NCI-H748 treated with DMSO at 0.1 percent for 48 hours (cell line): ENCODE measurements at regions not wholly inside any gene's neighbourhood (a gene's known extent, or its start where the extent isn't known, plus 50 kb on each side); places are given as distances from the start of the nearest gene placed in this dataset.
"Not testable (repeated sequence)": the region's sequence is repeated elsewhere in the genome, so short reads cannot be mapped to it uniquely, and the experiment has no call there.

ENCODE experiments used
- DNase-seq: peaks from one replicate; lab custom pipeline; 2025; lab: John Stamatoyannopoulos, UW

DNA sequence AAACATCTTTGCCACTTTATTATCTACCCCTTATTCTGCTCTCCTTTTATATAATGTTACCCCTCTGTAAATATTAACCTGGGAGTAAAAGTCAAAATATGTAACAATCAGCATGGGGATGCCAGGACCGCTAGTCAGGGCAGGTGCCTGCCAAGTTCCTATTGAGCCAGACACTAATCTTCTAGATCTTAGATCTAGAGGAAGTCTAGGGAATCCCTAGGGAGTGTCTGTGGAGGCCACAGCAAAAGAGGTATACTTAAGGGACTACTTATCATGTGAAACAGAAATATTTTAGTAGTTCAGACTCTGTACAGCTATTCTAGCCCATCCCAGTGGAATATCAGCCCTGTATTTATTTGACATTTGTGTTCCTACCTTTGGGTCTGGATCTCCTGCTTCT lies 600.8 kb upstream of the CDH2 start:
- no peak for DNase-seq

DNA sequence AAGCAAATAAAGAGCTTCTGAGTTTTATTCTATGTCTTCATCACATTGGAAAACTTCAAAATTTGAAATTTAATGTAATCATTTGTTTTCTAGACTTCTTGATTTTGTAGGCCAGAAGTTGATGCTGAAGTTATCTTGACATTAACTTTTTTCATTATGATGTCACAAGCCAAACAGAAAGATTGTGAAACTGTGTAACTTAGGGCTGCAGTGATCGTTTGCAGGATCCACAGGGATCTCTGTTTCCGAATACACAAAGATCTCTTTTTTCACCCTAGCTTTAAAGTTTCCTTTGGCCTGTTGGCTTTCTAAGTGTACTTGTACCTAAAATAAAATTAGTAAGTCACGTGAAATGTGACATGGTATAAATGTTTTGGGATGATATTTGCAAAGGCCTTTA lies 594.9 kb upstream of the CDH2 start:
- no peak for DNase-seq

GRCh38 chr18:28768791-28769768 lies 592.1 kb upstream of the CDH2 start:
- no peak for DNase-seq

GRCh38 chr18:28767727-28768211 lies 590.8 kb upstream of the CDH2 start:
- DNase-seq, result no peak

DNA sequence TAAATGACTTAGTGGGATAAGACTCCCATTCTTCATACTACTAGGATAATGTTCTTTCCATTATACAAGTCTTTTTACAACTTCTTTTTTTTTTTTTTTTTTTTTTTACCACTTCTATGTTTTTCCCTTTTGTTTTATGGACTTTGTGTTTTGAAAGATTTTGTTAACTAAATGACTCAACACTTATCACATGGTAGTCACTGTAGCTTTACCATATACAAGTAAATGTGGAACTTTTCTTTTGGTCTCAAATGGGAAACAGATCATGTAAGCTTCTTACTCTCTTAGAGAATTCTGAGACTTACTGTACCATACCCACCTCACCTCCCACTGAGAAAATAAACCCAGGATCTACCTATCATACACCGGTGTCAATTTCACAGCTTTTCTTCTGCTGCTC lies 590.3 kb upstream of the CDH2 start:
- no peak for DNase-seq

DNA sequence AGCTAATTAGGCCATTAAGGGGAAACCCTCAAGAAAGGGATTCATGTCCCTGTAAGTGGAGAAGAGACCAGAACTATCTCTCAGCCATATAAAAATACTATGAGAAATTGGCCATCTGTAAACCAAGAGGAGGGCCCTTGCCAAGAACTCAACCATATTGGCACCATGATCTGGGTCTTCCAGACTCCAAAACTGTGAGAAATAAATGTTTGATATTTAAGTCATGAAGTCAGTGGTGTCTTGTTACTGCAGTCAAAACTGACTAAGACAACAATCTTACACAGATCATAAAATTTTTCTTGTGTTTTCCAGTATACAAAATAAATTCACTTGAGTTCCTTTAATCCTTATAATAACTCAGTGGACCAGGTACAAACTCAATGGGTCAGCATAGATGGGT lies 589.8 kb upstream of the CDH2 start:
- DNase-seq, result no peak

DNA sequence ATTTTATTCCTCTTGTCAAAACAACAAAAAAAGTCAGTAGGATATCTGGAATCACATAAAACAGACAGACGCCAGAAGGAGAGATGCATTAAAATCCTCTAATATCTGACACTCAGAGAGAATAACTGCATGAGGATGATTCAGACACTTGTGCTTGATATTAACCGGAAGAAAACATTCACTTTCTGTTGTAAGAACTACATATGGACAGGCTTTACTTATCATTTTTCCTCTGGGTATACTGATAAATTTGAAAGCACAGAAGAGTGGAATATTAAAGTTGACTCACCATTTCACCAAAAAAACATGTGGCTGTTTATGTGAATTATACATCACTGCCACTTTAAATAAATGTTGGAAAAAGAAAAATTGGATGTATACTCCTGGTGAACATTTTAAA lies 589.1 kb upstream of the CDH2 start:
- no peak for DNase-seq

DNA sequence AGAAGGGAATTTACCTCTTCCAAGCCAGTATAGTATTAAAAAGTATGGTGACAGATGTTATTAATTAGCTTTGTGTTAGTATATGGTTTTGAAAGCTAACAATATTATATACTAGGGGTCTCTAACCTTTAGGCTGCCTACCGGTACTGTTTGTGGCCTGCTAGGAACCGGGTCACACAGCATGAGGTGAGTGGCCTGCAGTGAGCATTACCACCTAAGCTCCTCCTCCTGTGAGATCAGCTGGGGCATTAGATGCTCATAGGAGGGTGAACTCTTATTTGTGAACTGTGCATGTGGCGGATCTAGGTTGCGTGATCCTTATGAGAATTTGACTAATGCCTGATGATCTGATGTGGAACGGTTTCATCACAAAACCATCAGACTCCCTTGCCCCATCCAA lies 583.4 kb upstream of the CDH2 start:
- no peak for DNase-seq

DNA sequence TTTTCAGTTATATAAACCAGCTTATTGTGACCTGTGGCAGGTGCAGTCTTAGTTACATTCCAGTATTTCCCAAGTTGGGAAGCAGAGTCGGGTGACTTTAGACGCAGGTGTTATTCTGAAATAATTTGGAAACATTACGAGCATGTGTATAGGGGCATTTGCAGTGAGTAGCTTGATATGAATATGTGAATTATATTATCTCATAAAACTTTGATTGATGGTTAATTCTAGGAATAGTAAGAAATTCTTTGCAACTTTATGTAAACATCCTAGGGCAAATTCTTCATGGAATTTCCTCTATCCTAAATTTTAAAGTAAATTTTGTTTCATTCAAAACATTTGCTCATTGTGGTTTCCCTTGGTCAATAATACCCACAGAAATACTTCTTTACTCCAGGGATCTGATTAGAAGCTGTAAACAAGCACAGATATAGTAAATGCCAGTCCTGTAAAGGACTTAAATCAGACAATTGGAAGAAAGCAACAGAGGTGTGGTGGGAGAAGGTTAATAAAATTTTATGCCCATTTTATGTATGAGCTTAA lies 580.6 kb upstream of the CDH2 start:
- DNase-seq, result no peak

DNA sequence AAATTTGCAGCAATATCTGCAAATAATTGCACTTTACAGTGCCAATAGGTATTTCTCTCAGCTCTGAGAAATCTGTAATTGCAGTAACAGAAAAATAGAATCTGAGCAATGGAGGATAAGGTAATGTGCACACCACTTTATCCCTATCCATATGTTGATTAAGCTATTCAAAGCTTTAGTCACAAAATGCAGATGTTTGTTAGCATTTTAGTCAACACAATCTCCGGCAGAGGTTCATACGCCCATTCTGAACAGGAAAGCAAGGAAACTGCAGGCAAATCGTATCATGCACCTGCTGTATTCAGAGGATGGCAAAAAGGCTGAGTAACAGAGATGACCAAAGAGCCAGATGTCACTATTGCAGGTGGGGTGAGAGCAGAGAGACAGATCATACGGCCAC lies 566.2 kb upstream of the CDH2 start:
- DNase-seq, result no peak

DNA sequence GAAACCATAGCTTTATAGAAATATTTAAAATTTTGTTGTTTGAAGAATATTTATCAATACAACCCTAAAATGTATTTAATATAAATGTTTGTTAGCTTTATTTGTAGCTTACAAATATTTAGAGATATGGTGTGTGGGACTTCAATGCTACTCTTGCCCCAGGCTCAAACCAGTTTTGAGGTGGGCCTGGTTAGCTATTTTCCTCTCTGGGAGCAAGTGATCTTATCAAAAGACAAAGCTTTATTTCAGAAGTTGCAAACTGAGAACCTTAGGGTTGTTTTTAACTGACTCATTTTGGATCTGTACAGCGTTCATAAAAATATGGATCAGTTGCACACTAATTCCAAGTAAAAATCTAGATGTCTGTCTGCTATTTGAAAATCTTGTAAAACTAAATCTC lies 563.6 kb upstream of the CDH2 start:
- DNase-seq, result no peak

DNA sequence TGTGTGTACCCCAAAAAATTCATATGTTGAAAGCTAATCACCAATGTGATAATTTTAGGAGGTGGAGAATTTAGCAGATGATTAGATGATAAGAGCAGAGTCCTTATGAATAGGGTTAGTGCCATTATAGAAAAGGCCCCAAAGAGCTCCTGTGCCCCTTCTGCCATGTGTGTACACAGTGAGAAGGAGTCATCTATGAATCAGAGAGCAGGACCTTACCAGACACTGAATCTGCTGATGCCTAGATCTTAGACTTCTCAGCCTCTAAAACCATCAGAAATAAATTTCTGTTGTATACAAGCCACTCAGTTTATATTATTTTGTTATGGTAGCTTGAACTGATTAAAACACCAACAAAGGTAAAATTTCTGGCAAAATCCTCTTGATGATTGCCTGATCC lies 560.0 kb upstream of the CDH2 start:
- DNase-seq, result no peak

GRCh38 chr18:28736223-28736622 lies 559.3 kb upstream of the CDH2 start:
- DNase-seq, result no peak

- DNase-seq, result no peak
Measured at GRCh38 chr18:28735731-28736130, 558.8 kb upstream of the CDH2 start.

DNA sequence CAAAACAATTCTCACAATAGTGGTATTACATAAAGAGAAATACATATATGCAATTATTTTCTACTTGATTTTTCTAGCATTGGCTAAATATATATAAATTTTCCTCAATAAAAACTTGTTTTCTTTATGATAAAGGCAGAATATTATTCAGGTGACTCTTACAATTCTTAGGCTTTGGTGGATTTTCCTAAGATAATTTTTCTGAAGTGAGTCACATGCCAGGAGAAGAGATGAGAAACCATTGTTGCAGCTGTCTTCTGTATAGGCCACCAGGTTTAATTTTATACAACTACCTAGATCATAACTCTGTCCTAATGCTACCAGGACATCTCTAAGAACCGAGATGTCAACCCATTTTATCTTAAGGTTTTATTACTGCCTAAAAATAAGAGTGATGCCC lies 552.4 kb upstream of the CDH2 start:
- DNase-seq, result no peak

DNA sequence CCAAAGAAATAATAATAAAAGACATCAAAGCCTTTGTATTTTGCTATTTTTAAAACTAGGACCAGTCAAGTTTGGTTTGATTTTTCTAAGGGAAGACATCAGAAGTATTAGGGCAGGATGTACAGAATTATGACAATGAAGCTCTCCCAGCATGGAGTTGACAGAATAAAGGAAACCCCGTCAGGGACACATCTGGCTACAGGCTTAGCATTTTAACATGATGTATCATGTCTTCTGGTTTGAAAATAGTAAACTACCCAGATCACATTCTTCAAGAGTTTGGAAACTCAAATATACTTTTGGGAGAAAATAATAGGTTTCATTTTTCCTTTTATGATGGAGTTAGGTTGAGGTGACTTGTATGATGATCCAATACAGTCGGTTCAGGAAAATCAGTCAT lies 552.0 kb upstream of the CDH2 start:
- no peak for DNase-seq

- not testable (repeated sequence) for DNase-seq
Measured at GRCh38 chr18:28727189-28727588, 550.3 kb upstream of the CDH2 start.

DNA sequence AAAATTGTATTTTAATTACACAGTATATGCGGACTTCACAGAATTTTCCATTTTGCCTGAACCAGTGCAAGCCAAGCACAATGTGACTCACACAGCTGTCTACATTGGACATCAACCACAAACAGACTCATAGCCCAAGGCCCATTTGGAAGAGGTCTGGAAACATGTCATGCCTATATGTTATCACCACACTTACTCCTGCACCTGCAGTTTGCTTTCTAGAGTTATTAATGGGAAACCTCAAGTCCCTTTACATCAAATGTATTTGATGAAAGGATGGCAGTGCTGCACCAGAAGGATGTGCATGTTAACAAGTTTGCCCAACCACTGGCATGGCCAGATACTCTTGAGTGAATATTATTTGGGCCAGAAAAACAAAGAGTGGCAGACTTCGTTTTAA lies 548.9 kb upstream of the CDH2 start:
- no peak for DNase-seq

DNA sequence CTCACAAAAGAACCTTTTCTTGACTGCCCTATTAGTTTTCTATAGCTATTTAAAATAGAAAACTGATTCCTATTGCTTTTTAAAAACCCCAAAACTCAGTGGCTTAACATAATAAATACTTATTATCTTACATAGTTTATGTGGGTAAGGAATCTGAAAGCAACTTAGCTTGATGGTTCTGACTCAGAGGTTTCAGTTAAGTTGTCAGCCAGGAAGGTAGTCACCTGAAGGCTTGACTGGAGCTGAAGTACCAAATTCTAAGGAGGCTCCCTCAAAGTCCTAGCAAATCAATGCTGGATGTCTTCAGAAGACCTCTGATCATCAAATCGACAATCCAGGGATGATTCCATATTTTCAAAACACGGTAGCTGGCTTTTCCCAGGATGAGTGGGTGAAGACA lies 546.6 kb upstream of the CDH2 start:
- DNase-seq, result no peak

DNA sequence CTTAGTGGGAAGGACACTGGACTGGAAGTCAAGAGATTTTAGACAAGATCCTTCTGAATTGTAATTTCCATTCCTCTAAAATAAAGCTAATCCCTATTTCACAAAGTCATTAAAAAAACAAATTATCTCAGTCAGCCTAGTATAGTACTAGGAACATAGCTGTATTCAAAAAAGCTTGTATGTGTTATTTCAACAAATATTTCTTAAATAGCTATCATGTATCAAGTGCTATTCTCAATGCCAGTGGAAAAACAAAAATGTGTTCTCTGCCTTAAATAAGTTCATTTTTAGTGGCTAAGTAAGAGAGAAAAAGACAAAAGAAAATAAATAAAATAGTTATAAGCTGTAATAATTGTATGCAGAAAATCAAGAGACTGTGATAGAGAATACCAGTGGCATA lies 541.8 kb upstream of the CDH2 start:
- no peak for DNase-seq

- no peak for DNase-seq
Measured at GRCh38 chr18:28716338-28716737, 539.4 kb upstream of the CDH2 start.

- no peak for DNase-seq
Measured at GRCh38 chr18:28715206-28715605, 538.3 kb upstream of the CDH2 start.

- no peak for DNase-seq
Measured at GRCh38 chr18:28714498-28714897, 537.6 kb upstream of the CDH2 start.
